ENCODE measurements at regions not wholly inside any gene's neighbourhood (a gene's known extent, or its start where the extent isn't known, plus 50 kb on each side); places are given as distances from the start of the nearest gene placed in this dataset.

DNA sequence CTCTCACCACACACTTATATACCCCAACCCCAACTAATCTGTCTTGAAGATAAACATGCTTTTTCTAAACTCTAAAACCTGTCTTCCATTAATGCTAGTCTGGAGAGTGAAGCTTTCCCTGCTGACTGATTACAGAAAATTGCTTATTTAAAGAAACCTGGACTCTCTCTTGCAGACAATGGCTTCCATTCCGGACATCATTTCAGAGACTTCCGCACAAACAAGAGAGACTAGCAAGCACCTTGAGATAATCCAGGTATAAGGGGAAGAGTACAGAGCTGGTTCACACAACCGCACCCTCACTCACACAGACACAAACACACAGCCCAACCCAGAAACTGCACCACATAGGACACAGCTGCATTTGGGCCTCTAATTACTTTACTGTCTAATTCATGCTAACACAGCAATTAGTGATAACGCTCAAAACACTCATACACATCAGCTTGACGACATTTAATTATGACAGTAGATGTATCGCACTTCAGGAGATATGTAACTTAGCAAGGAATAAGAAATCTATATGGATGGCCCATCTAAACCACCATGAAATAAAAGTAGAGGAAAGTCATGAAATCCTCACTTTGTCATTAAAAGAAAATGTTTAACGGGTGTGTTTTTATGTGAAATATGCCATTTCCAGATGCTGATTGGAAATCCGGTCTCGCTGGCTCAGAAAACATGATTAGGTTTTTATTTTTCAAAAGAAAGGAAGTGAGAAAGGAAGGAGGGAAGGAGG, 138.1 kb upstream of the JARID2 start:
- TF ChIP-seq CTCF (conservative IDR thresholded peaks at IDR 0.05; ENCODE audit: low read depth in 2 of 2) (no peak), NANOG (IDR thresholded peaks at IDR 0.05; ENCODE audit: borderline replicate concordance) (no peak), POLR2AphosphoS5 (IDR thresholded peaks at IDR 0.05; ENCODE audit: low read depth) (no peak), EZH2phosphoT487 (IDR thresholded peaks at IDR 0.05; ENCODE audit: unreplicated experiment) (no peak)
- TF ChIP-seq, protein P1, sequence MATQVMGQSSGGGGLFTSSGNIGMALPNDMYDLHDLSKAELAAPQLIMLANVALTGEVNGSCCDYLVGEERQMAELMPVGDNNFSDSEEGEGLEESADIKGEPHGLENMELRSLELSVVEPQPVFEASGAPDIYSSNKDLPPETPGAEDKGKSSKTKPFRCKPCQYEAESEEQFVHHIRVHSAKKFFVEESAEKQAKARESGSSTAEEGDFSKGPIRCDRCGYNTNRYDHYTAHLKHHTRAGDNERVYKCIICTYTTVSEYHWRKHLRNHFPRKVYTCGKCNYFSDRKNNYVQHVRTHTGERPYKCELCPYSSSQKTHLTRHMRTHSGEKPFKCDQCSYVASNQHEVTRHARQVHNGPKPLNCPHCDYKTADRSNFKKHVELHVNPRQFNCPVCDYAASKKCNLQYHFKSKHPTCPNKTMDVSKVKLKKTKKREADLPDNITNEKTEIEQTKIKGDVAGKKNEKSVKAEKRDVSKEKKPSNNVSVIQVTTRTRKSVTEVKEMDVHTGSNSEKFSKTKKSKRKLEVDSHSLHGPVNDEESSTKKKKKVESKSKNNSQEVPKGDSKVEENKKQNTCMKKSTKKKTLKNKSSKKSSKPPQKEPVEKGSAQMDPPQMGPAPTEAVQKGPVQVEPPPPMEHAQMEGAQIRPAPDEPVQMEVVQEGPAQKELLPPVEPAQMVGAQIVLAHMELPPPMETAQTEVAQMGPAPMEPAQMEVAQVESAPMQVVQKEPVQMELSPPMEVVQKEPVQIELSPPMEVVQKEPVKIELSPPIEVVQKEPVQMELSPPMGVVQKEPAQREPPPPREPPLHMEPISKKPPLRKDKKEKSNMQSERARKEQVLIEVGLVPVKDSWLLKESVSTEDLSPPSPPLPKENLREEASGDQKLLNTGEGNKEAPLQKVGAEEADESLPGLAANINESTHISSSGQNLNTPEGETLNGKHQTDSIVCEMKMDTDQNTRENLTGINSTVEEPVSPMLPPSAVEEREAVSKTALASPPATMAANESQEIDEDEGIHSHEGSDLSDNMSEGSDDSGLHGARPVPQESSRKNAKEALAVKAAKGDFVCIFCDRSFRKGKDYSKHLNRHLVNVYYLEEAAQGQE (IDR thresholded peaks at IDR 0.05; ENCODE audit: unreplicated experiment) = no peak
